IPS-11a (cell line): ENCODE measurements at regions not wholly inside any gene's neighbourhood (a gene's known extent, or its start where the extent isn't known, plus 50 kb on each side); places are given as distances from the start of the nearest gene placed in this dataset.

Source experiments
- H3K4me3 ChIP-seq: one replicate; pipeline ENCODE4 v1.5.1; 2013; ENCODE audit warnings: low read depth, low read length, control low read depth

- no peak overlapping the region for H3K4me3 ChIP-seq
Observed at GRCh38 chr11:45597097-45597496, 68.3 kb downstream of the CHST1 start.

GRCh38 chr11:45596571-45596970 is 68.9 kb downstream of the CHST1 start:
- H3K4me3 ChIP-seq: no peak overlapping the region

- no peak overlapping the region for H3K4me3 ChIP-seq
Observed at GRCh38 chr11:45593992-45594391, 71.4 kb downstream of the CHST1 start.

DNA sequence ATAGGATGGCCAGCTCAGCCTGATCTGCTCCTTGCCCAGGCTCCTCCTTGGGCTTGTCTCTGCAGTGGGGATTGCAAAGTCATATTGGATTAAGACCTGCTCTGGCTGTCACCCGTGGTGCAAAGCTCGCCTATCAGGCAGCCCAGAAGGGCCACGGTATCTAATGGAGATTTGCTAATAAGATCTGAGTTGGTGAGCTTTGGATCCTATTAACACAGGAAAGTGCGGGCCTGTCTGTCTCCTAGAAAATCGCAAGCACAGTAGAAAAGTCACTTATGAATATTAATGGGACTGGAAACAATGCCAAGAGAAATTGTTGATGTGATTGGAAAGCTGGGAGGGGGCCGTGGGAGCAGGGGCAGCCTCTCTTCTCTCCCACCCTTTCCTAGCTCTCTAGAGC is 72.8 kb downstream of the CHST1 start:
- H3K4me3 ChIP-seq: no peak overlapping the region

- H3K4me3 ChIP-seq: no peak overlapping the region
Observed at GRCh38 chr11:45590743-45591142, 74.7 kb downstream of the CHST1 start.

- H3K4me3 ChIP-seq: no peak overlapping the region
Observed at GRCh38 chr11:45585205-45585604, 80.2 kb downstream of the CHST1 start.

DNA sequence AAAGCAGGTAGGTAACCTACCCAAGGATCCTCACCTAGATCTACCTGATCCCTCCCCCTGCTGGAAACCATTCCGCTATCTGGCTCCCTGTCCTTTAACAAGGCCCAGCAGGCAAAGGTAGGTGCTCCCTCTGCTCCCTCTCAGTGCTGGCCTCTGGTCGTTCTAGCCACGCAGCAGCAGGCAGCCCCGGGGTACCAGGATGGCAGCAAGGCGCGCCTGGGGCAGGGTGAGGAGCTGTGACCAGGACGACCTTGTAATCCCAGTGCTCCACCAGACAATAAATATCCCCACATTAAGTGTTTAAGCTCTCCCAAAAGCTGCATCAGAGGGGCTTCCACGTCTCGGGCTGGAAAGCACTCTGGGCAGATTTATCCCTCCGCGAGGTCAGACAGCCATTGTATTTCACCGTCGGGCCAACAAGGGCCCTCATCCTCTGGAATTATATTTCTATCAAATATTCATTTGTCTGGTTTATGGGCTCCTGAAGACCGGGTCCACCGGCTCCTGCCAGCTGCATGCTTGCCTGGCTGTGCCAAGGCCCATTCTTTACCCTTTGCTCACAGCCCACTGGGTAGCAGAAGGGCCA is 81.3 kb downstream of the CHST1 start:
- no peak overlapping the region for H3K4me3 ChIP-seq

DNA sequence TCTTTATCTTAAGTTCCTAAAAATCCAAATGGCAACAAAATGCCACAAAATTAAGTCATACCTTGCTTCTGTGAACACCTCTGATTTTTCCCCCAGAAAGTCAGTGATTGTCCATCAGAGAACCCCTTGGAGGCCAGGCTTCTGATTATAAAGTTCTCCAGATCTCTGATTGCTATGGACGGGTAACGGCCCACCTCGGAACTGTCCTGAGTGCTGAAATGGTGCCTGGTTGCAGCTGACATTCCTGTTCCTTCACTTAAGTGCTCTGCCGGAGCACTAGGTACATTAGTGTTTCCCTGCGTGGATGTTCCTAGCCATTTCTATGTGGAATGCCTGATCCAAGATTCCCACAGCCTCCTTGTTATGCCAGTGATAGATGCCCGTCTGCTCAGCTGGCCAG is 85.0 kb downstream of the CHST1 start:
- no peak overlapping the region for H3K4me3 ChIP-seq

GRCh38 chr11:45578316-45578715 is 87.1 kb downstream of the CHST1 start:
- H3K4me3 ChIP-seq: no peak overlapping the region

DNA sequence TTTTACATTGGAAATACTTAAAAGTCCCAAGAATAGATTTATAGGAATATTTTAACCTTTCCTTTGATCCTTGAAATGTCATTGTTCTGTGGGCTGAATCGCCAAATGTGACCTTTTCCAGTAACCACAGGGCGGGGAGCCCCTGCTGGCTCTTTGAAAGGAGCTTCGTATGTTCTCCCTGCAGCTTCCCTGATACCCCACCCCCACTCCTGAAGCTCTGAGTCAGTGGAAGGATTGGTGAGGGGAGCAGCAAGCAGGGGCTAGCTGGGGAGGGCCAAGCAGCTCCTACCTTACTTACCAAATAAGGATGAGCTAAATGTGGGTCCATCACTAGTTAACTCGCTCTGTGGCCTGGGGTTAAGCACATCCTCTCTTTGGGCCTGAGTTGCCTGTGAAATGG is 87.7 kb downstream of the CHST1 start:
- H3K4me3 ChIP-seq: no peak overlapping the region

- H3K4me3 ChIP-seq: no peak overlapping the region
Observed at GRCh38 chr11:45576461-45577215, 88.8 kb downstream of the CHST1 start.

- H3K4me3 ChIP-seq: no peak overlapping the region
Observed at GRCh38 chr11:45573728-45574127, 91.7 kb downstream of the CHST1 start.

DNA sequence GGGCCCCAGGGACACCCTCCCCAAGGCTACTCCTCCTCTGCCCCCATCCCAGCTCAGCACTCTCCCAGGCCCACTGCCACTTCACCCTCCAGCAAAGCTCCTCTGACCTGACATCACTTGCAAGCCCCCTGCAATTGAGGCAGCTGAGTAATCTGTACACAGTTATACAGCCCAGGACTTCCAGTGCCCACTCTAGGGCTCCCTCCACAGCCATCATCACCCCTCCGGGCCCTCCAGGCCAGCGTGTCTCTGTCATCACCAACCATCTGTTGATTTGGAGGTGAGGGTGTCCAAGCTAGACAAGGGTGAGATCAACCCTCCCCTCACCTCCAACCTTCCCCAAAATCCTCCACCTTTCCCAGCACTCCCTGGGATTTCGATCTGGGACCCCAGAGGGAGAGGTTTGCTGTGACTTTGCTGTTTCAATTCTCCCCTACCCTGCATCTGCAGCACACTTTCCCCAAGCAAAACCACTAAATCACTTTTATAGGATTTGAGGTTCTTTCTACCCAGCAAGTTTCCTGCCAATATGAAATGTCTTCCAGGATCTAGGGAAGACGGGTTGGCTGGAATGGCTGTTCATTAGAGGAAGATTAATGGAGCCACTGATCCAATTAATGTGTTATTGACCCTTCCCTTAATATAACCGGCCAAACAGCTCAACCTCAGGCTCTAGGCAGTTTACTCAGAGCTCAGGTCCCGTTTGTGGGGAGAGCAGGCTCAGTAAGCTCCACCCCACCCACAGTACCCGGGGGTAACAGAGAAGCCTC is 92.9 kb downstream of the CHST1 start:
- H3K4me3 ChIP-seq: no peak overlapping the region

DNA sequence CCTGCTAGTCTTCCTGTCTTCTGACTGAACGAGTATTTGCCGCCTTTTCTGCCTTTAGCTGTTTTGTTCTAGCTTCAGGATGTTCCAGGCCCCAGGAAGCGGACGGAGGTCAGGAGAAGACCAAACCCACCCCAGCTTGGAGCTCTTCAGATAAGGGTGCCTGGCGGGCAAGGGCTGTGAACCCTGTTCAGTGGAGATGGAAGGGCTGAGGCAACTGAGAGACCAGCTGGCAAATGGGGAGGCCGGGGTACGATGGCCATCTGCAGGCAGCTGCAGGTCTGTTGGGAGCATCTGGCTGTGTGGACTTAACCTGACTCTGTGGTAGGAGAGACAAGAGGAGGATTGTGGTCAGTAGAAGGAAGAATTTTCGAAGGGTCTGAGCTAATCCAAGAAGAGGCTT is 95.6 kb downstream of the CHST1 start:
- no peak overlapping the region for H3K4me3 ChIP-seq

- H3K4me3 ChIP-seq: no peak overlapping the region
Observed at GRCh38 chr11:45568049-45568448, 97.4 kb downstream of the CHST1 start.

GRCh38 chr11:45565446-45565988 is 99.9 kb downstream of the CHST1 start:
- no peak overlapping the region for H3K4me3 ChIP-seq

- H3K4me3 ChIP-seq: no peak overlapping the region
Observed at GRCh38 chr11:45563810-45564209, 101.6 kb downstream of the CHST1 start.

DNA sequence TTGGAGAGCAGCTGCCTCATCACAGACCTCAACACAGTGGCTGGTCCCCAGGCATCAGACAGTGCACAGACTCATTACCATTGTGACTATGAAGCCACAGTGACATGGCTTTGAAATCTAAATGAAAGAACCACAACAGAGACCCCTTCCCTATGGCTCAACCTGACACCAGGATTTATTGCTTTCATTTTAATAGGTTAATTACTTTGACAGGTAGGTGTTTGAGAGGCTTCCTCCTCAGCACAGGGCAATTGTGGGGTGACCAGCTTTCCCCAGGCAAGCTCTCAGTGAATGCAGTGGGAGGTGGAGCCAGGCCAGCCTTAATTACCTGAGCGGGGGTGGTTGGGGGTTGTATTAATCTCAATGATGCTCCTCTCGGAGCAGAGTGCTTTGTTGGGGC is 102.3 kb downstream of the CHST1 start:
- H3K4me3 ChIP-seq: no peak overlapping the region

DNA sequence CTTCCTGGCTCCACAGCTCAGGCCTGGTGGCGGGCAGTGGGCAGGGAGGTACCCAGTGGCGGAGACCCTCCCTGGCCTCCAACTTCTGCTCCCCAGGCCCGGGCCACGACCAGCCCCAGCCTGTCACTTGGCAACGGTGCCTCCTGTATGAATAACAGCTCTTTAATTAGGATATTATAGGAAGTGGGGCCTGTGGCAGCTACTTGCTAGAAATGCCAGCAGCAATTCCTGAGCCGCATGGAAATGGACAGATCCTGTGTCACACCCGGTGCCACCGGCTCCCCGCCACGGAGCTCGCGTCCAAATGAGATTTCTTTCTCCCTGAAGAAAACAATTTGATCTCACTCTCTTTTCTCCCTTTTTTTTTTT is 104.5 kb downstream of the CHST1 start:
- no peak overlapping the region for H3K4me3 ChIP-seq

GRCh38 chr11:45560155-45560912 is 105.1 kb downstream of the CHST1 start:
- no peak overlapping the region for H3K4me3 ChIP-seq
